ENCODE measurements at regions not wholly inside any gene's neighbourhood (a gene's known extent, or its start where the extent isn't known, plus 50 kb on each side); places are given as distances from the start of the nearest gene placed in this dataset.

- ChIA-PET POLR2A (ENCODE audit: partially characterized antibody) (no interaction called here), CTCF (ENCODE audit: partially characterized antibody) (no interaction called here)
- no peaks in the 10 kb centered on the region for H3K9me3 ChIP-seq (ENCODE audit: control insufficient read depth in 1 of 2, low read length in 2 of 2)
- intact Hi-C loops (cut with micrococcal nuclease) = no loop called here
- H3K27ac Mint-ChIP-seq = no peak overlapping the region
- H3K27ac ChIP-seq (ENCODE audit: low read depth, low read length) = no peak overlapping the region
- no peaks in the 10 kb centered on the region for H3K36me3 Mint-ChIP-seq
- no peak overlapping the region for H3K4me3 Mint-ChIP-seq
- H3K4me1 Mint-ChIP-seq = no peaks in the 10 kb centered on the region
- H3K9me3 Mint-ChIP-seq = peaks cover 0 to 4% (median 0%) of the 10 kb centered on the region in 8 donors
- no peaks in the 10 kb centered on the region for H3K27me3 ChIP-seq (ENCODE audit: insufficient read depth, low read length)
- no peaks in the 10 kb centered on the region for H3K4me1 ChIP-seq (ENCODE audit: insufficient read depth, low read length)
- DNase-seq = no peak
- H3K27me3 Mint-ChIP-seq = peaks cover 2 to 3% of the 10 kb centered on the region in 2 donors
- H3K4me3 ChIP-seq (ENCODE audit: low read length in 2 of 2) = no peak overlapping the region
- H3K36me3 ChIP-seq (ENCODE audit: insufficient read depth, low read length) = no peaks in the 10 kb centered on the region
Observed at GRCh38 chr5:128667152-128667551, 129.1 kb upstream of the FBN2 start.

GRCh38 chr5:128667751-128668150 is 129.7 kb upstream of the FBN2 start:
- Histone ChIP-seq H3K27me3 (ENCODE audit: insufficient read depth, low read length) (no peaks in the 10 kb centered on the region), H3K9me3 (ENCODE audit: control insufficient read depth in 1 of 2, low read length in 2 of 2) (no peaks in the 10 kb centered on the region), H3K36me3 (ENCODE audit: insufficient read depth, low read length) (no peaks in the 10 kb centered on the region), H3K4me1 (ENCODE audit: insufficient read depth, low read length) (no peaks in the 10 kb centered on the region), H3K4me3 (ENCODE audit: low read length in 2 of 2) (no peak overlapping the region), H3K27ac (ENCODE audit: low read depth, low read length) (no peak overlapping the region)
- no peaks in the 10 kb centered on the region for H3K36me3 Mint-ChIP-seq
- no peak for DNase-seq
- no peak overlapping the region for H3K4me3 Mint-ChIP-seq
- H3K27ac Mint-ChIP-seq = no peak overlapping the region
- intact Hi-C loops (cut with micrococcal nuclease) = no loop called here
- CTCF ChIA-PET (ENCODE audit: partially characterized antibody) = no interaction called here
- POLR2A ChIA-PET (ENCODE audit: partially characterized antibody) = no interaction called here
- H3K9me3 Mint-ChIP-seq = peaks cover 0 to 4% (median 0%) of the 10 kb centered on the region in 8 donors
- H3K27me3 Mint-ChIP-seq = peaks cover 2 to 3% of the 10 kb centered on the region in 2 donors
- no peaks in the 10 kb centered on the region for H3K4me1 Mint-ChIP-seq

- H3K36me3 ChIP-seq (ENCODE audit: insufficient read depth, low read length) = no peaks in the 10 kb centered on the region
- no peak overlapping the region for H3K27ac ChIP-seq (ENCODE audit: low read depth, low read length)
- peaks cover 2 to 3% of the 10 kb centered on the region in 2 donors for H3K27me3 Mint-ChIP-seq
- H3K4me3 ChIP-seq (ENCODE audit: low read length in 2 of 2) = no peak overlapping the region
- ChIA-PET POLR2A (ENCODE audit: partially characterized antibody) (no interaction called here), CTCF (ENCODE audit: partially characterized antibody) (no interaction called here)
- H3K4me1 Mint-ChIP-seq = no peaks in the 10 kb centered on the region
- no peak overlapping the region for H3K4me3 Mint-ChIP-seq
- no peaks in the 10 kb centered on the region for H3K9me3 ChIP-seq (ENCODE audit: control insufficient read depth in 1 of 2, low read length in 2 of 2)
- H3K27ac Mint-ChIP-seq = no peak overlapping the region
- no peaks in the 10 kb centered on the region for H3K36me3 Mint-ChIP-seq
- intact Hi-C loops (cut with micrococcal nuclease) = no loop called here
- H3K9me3 Mint-ChIP-seq = peaks cover 0 to 4% (median 0%) of the 10 kb centered on the region in 8 donors
- no peaks in the 10 kb centered on the region for H3K4me1 ChIP-seq (ENCODE audit: insufficient read depth, low read length)
- no peak for DNase-seq
- no peaks in the 10 kb centered on the region for H3K27me3 ChIP-seq (ENCODE audit: insufficient read depth, low read length)
Observed at GRCh38 chr5:128668921-128669320, 130.9 kb upstream of the FBN2 start.

DNA sequence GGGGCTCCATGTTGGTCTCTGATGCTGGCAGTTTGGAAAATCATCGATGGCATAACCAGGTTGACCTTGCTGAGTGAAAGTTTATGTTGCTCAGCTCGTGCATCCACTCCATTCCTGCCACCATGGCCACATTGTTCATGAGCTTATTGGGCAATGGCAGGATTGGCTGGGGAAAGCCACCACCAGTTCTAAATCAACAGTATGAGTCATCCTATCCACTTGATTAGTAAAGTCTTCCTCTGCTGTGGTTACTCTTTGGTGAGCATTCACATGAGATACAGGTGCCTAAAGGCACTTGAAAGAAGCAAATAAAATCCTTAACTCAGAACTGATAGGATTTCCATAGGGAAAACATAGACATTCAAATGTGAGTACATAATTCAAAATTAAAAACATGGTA is 131.8 kb upstream of the FBN2 start:
- Mint-ChIP-seq H3K4me1 (no peaks in the 10 kb centered on the region), H3K4me3 (no peak overlapping the region), H3K36me3 (no peaks in the 10 kb centered on the region), H3K27me3 (peaks cover 2% of the 10 kb centered on the region in 2 donors), H3K9me3 (peaks cover 0 to 4% (median 0%) of the 10 kb centered on the region in 8 donors), H3K27ac (no peak overlapping the region)
- Histone ChIP-seq H3K27ac (ENCODE audit: low read depth, low read length) (no peak overlapping the region), H3K9me3 (ENCODE audit: control insufficient read depth in 1 of 2, low read length in 2 of 2) (no peaks in the 10 kb centered on the region), H3K27me3 (ENCODE audit: insufficient read depth, low read length) (no peaks in the 10 kb centered on the region), H3K4me3 (ENCODE audit: low read length in 2 of 2) (no peak overlapping the region), H3K36me3 (ENCODE audit: insufficient read depth, low read length) (no peaks in the 10 kb centered on the region), H3K4me1 (ENCODE audit: insufficient read depth, low read length) (no peaks in the 10 kb centered on the region)
- intact Hi-C loops (cut with micrococcal nuclease) = loop anchor here (10.0 kb wide), 1 partner anchor 925 kb away; no protein-coding TSS in a partner anchor
- no peak for DNase-seq
- ChIA-PET CTCF (ENCODE audit: partially characterized antibody) (no interaction called here), POLR2A (ENCODE audit: partially characterized antibody) (no interaction called here)

DNA sequence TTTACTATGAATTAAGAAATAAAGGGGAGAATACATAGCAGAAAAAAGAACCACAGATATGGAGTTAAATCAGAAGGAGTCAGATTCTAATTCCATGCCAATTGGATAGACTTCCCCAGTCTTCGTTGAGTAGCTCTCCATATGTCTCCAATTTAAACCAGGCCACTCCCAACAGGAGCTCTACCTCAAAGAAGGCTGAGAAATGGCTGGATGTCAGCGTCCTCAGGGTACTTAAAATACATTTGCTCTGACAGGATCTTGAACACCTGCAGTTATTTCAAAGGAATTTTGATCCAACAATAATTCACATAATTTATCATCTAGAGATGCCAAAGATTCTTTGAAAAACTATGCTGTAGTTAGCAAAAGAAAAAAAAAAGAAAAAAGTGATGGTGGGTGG is 133.9 kb upstream of the FBN2 start:
- H3K36me3 ChIP-seq (ENCODE audit: insufficient read depth, low read length) = no peaks in the 10 kb centered on the region
- H3K4me3 ChIP-seq (ENCODE audit: low read length in 2 of 2) = no peak overlapping the region
- peaks cover 0 to 4% (median 0%) of the 10 kb centered on the region in 8 donors for H3K9me3 Mint-ChIP-seq
- ChIA-PET POLR2A (ENCODE audit: partially characterized antibody) (no interaction called here), CTCF (ENCODE audit: partially characterized antibody) (interaction anchor here (1.9 kb wide), 1 partner anchor 17 kb away, joined by 4 read pairs; no protein-coding TSS in a partner anchor)
- intact Hi-C loops (cut with micrococcal nuclease) = loop anchor here (10.0 kb wide), 1 partner anchor 927 kb away; no protein-coding TSS in a partner anchor
- peaks cover 0 to 2% of the 10 kb centered on the region in 2 donors for H3K27me3 Mint-ChIP-seq
- H3K27ac ChIP-seq (ENCODE audit: low read depth, low read length) = no peak overlapping the region
- DNase-seq = no peak
- no peak overlapping the region for H3K4me3 Mint-ChIP-seq
- H3K4me1 Mint-ChIP-seq = no peaks in the 10 kb centered on the region
- no peaks in the 10 kb centered on the region for H3K36me3 Mint-ChIP-seq
- H3K27ac Mint-ChIP-seq = no peak overlapping the region
- H3K4me1 ChIP-seq (ENCODE audit: insufficient read depth, low read length) = no peaks in the 10 kb centered on the region
- H3K27me3 ChIP-seq (ENCODE audit: insufficient read depth, low read length) = no peaks in the 10 kb centered on the region
- H3K9me3 ChIP-seq (ENCODE audit: control insufficient read depth in 1 of 2, low read length in 2 of 2) = no peaks in the 10 kb centered on the region

GRCh38 chr5:128673000-128673399 is 135.0 kb upstream of the FBN2 start:
- Histone ChIP-seq H3K4me3 (ENCODE audit: low read length in 2 of 2) (no peak overlapping the region), H3K4me1 (ENCODE audit: insufficient read depth, low read length) (no peaks in the 10 kb centered on the region), H3K27ac (ENCODE audit: low read depth, low read length) (no peak overlapping the region), H3K9me3 (ENCODE audit: control insufficient read depth in 1 of 2, low read length in 2 of 2) (no peaks in the 10 kb centered on the region), H3K36me3 (ENCODE audit: insufficient read depth, low read length) (no peaks in the 10 kb centered on the region), H3K27me3 (ENCODE audit: insufficient read depth, low read length) (no peaks in the 10 kb centered on the region)
- Mint-ChIP-seq H3K27me3 (peaks cover 0 to 2% of the 10 kb centered on the region in 2 donors), H3K4me1 (no peaks in the 10 kb centered on the region), H3K4me3 (no peak overlapping the region), H3K9me3 (peaks cover 0 to 3% (median 0%) of the 10 kb centered on the region in 8 donors), H3K27ac (no peak overlapping the region), H3K36me3 (no peaks in the 10 kb centered on the region)
- DNase-seq = no peak
- intact Hi-C loops (cut with micrococcal nuclease) = loop anchor here (10.0 kb wide), 1 partner anchor 928 kb away; no protein-coding TSS in a partner anchor
- POLR2A ChIA-PET (ENCODE audit: partially characterized antibody) = no interaction called here
- CTCF ChIA-PET (ENCODE audit: partially characterized antibody) = interaction anchor here (0.7 to 1.9 kb wide), 3 partner anchors 10 to 1062 kb away, joined by 3 to 4 read pairs (median 3); no protein-coding TSS in a partner anchor

DNA sequence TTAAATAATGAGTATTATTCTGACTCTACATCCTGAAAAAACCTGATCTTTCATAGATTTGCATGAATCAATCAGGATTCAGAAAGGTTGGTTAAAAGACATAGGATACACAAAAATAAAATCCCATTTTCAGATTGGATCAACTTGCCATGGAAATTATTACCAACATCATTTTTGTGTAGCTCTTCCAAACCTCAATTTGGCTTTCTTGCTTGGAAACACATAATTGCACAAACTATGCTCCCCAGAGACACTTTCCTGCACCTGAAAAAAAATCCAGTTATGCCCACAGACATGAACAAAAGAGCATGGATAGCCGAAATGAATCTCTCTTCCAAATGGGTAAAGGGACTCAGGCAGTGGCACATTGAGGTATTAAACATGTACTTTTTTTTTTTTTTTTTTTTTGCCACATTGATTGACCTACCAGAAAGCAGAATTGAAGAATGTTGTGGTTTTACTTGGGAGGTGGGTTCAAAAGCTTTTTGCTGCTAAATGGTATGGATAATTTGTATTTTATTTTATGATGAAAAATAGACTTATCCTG is 135.4 kb upstream of the FBN2 start:
- CTCF ChIA-PET (ENCODE audit: partially characterized antibody) = interaction anchor here (0.7 to 1.9 kb wide), 3 partner anchors 10 to 1063 kb away, joined by 3 to 4 read pairs (median 3); no protein-coding TSS in a partner anchor

More for the DNA sequence above, 135.4 kb upstream of the FBN2 start:
- no peak for DNase-seq
- POLR2A ChIA-PET (ENCODE audit: partially characterized antibody) = no interaction called here
- Mint-ChIP-seq H3K9me3 (peaks cover 0 to 1% (median 0%) of the 10 kb centered on the region in 8 donors), H3K4me1 (no peaks in the 10 kb centered on the region), H3K27ac (no peak overlapping the region), H3K27me3 (peaks cover 0 to 2% of the 10 kb centered on the region in 2 donors), H3K4me3 (no peak overlapping the region), H3K36me3 (no peaks in the 10 kb centered on the region)
- no peaks in the 10 kb centered on the region for H3K27me3 ChIP-seq (ENCODE audit: insufficient read depth, low read length)
- H3K4me3 ChIP-seq (ENCODE audit: low read length in 2 of 2) = no peak overlapping the region
- intact Hi-C loops (cut with micrococcal nuclease) = loop anchor here (10.0 kb wide), 1 partner anchor 929 kb away; no protein-coding TSS in a partner anchor
- no peaks in the 10 kb centered on the region for H3K4me1 ChIP-seq (ENCODE audit: insufficient read depth, low read length)
- H3K9me3 ChIP-seq (ENCODE audit: control insufficient read depth in 1 of 2, low read length in 2 of 2) = no peaks in the 10 kb centered on the region
- no peaks in the 10 kb centered on the region for H3K36me3 ChIP-seq (ENCODE audit: insufficient read depth, low read length)
- H3K27ac ChIP-seq (ENCODE audit: low read depth, low read length) = no peak overlapping the region
